ENCODE measurements at regions not wholly inside any gene's neighbourhood (a gene's known extent, or its start where the extent isn't known, plus 50 kb on each side); places are given as distances from the start of the nearest gene placed in this dataset.

DNA sequence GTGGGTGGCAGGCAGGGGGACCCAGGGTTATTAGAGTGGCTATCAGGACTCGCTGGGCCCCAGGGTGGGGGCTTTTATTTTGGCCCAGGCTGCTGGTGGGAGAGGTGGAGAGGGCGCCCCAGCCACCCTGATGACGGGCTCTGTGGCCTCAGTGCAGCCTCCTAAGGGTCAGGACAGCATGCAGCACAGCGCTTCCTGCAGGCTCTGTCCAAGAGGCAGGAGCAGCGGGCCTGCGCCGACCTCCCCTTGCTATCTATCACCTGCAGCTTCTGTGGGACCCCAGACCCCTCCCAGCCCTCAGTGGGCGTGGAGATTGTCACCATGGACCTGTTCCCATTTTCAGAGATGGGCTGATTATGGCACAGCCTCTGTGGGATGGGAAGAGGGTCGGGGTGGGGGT, 54.3 kb upstream of the PPARA start:
- no peak for TF ChIP-seq POLR2A (IDR thresholded peaks at IDR 0.05; ENCODE audit: low read depth, low read length)
- no peak for TF ChIP-seq POLR2AphosphoS5 (IDR thresholded peaks at IDR 0.05; ENCODE audit: low read depth, low read length)
- TF ChIP-seq TAF1 (IDR thresholded peaks at IDR 0.05; ENCODE audit: borderline replicate concordance, low read depth, low read length) = no peak

Measured in GM12892 (cell line).